ENCODE measurements at regions not wholly inside any gene's neighbourhood (a gene's known extent, or its start where the extent isn't known, plus 50 kb on each side); places are given as distances from the start of the nearest gene placed in this dataset.
"Not testable (repeated sequence)": the region's sequence is repeated elsewhere in the genome, so short reads cannot be mapped to it uniquely, and the experiment has no call there.

DNA sequence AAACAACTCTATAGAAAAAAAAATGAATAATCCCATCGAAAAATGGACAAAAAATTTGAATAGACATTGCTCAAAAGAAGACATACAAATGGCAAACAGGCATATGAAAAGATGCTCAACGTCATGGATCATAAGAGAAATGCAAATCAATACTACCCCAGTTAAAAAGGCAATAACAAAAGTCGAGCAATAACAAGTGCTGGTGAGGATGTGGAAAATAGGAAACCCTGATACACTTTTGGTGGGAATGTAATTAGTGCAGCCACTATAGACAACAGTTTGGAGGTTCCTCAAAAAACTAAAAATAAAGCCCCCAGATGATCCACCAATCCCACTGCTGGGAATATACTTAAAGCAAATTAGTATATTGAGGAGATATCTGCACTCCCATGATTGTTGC lies 701.5 kb downstream of the NUP35 start:
- no peak for DNase-seq

DNA sequence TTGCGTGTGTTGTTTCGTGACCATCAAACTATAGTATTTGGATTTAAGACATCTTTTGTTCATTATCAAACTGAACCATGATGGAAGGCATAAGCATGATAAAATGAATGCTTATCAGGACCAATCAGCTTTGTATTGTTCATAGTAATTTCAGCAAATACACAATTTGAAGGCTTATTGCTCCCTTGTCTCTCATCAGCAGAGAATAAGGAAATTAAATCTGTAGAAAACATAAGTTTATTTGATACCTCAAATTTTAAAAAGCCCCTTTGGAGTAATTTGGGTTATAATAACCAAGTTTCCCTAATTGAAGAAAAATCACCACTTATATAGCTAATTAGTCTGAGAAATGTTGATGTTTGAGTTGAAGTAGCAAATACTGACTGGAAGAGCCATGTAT lies 705.7 kb downstream of the NUP35 start:
- no peak for DNase-seq

- no peak for DNase-seq
These were observed 712.9 kb downstream of the NUP35 start for GRCh38 chr2:183837157-183837556.

DNA sequence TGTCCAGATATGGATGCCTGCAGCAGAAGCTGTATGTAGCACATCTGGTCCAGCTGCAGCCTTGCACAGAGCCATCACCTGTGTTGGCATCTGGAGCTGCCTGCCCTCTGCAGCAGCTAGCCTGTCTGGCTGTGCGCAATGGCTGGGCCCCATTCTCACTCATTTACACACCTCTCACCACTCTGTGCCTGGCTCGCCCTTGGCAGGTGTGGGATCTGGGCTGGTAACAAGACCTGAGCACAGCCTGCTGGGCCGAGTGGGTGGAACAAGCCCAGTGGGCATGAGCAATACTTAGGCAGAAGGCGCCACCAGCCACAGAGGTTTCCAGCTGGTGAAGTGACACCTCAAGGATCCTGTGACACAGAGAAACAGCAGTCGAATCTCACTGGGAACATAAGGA lies 714.1 kb downstream of the NUP35 start:
- DNase-seq, result no peak

DNA sequence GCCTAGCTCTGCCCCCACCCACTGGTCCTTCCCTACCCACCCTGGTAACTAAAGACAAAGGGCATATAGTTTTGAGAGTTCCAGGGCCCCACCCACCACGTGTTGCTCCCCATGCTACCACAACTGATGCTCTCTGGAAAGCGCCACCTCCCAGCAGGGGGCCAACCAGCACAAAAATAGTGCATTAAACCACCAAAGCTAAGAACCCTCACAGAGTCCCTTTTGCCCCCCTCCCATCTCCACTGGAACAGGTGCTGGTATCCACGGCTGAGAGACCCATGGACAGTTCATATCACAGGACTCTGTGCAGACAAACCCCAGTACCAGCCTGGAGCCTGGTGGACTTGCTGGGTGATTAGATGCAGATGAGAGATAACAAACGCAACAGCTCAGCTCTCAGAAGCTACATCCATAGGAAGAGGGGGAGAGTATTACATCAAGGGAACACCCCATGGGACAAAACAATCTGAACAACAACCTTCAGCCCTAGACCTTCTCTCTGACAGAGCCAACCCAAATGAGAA lies 715.9 kb downstream of the NUP35 start:
- no peak for DNase-seq

- DNase-seq, result not testable (repeated sequence)
These were observed 725.6 kb downstream of the NUP35 start for GRCh38 chr2:183849826-183850225.

DNA sequence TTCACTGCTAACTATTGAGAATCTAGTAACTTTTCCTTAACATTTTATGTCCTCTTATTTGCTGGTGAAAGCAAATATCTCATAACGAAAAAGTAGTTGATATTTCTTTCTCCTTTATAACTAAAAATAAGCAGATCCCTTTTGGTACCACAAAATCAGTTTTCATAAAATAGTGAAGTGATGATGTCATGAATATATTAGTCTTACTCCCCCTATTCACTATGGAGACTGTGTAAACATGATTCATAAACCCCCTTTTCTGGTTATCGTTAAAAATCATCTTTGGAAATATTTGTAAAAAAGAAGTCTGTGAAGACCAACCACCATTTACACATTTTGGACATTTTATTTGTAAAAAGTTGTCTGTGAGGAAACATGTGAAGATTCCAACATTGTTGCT lies 734.9 kb downstream of the NUP35 start:
- no peak for DNase-seq

GRCh38 chr2:183866666-183867065 lies 731.7 kb upstream of the ZNF804A start:
- no peak for DNase-seq

- DNase-seq, result no peak
These were observed 731.1 kb upstream of the ZNF804A start for GRCh38 chr2:183867206-183867605.

DNA sequence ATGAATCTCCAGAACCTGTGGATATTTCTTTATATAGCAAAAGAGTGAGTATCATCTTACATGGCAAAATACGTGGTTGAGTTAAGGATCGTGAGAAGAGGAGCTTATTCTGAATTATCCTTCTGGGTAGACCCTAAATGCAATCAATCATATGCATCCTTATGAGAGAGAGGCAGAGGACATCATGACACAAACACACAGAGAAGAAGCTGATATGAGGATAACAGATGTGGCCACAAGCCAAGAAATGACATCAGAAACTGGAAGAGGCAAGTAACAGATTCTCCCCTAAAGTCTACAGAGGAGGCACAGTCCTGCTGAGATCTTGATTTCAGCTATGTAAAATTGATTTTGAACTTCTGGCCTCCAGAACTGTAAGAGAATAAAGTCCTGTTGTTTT lies 730.2 kb upstream of the ZNF804A start:
- no peak for DNase-seq

DNA sequence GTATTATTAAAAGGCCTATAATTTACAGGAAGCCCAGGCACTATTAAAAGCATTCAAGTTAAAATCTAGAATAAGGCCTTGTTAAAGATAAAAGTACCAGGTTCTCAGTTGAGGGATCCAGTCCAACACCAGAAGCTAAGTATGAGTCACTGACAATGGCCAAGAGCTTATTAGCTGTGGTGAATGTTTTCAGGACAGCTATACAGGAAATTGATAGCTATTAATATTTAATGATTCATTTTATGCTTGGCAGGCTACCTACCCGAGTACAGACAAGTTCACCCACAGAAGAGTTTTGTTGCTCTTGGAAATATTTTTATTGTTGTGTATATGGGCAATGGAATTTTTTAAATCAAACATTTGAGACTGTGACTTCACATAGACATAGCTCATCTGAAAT lies 729.6 kb upstream of the ZNF804A start:
- no peak for DNase-seq

DNA sequence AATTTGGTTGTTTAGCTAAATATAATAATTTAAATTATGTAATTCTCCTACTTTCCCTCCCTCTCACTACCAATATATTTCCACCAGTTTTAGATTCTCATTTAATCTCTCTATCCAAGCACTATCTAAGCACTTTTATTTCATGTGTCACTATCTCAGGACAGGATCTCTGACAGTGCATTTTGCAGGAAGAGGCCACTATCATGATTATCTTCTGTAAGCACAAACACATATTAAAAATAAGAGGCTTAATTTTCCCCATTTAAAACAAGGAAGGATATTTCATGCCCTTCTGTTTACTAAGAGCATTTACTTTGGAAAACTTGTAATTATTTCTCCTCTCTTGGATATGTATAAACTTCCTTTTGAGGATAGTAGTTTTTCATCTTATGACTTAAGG lies 726.2 kb upstream of the ZNF804A start:
- DNase-seq, result no peak

DNA sequence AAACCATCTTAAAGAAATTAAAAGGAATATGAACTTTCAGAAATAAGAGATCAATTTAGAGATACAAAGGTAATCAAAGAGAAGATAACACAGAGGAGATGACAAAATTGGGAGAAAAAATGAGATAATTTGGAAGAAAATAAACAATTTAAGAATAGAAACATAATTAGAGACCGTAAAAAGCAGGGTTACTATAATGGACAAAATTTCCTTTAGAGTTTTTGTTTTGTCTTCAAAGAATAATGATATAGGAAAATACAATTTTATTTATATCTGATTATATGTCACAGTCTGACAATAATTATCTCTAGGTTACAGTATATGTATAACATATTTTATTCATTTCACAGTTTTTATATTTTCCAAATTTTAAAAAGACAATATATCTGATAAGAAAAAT lies 716.4 kb upstream of the ZNF804A start:
- no peak for DNase-seq

GRCh38 chr2:183892315-183892941 lies 705.9 kb upstream of the ZNF804A start:
- no peak for DNase-seq

GRCh38 chr2:183898641-183899040 lies 699.7 kb upstream of the ZNF804A start:
- DNase-seq, result no peak

- DNase-seq, result no peak
These were observed 696.4 kb upstream of the ZNF804A start for GRCh38 chr2:183901931-183902330.

DNA sequence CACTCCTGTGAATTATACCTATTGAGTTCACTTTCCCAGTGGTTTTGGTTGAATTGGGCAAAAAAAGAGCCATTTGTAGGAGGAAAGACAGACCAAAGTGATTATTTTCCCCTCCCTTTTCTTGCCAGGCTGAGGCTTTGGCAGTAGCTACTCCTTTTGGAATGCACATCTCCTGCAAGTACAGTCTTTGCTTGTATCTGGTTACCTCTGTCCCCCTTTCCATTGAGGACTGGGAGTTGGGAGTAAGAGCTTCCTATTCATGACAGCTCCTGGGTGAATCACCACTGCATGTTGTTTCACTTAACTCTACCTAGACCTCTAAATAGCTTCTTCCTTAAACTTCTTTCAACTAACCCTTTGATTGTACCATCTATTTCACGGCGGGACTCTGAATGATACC lies 695.3 kb upstream of the ZNF804A start:
- DNase-seq, result no peak

DNA sequence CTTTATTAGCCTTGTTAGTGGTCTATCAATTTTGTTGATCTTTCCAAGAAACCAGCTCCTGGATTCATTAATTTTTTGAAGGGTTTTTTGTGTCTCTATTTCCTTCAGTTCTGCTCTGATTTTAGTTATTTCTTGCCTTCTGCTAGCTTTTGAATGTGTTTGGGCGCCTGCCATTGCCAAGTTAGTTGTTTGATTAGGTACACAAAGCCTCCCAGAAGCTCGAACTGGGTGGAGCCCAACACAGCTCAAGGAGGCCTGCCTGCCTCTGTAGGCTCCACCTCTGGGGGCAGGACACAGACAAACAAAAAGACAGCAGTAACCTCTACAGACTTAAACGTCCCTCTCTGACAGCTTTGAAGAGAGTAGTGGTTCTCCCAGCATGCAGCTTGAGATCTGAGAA lies 682.3 kb upstream of the ZNF804A start:
- not testable (repeated sequence) for DNase-seq

DNA sequence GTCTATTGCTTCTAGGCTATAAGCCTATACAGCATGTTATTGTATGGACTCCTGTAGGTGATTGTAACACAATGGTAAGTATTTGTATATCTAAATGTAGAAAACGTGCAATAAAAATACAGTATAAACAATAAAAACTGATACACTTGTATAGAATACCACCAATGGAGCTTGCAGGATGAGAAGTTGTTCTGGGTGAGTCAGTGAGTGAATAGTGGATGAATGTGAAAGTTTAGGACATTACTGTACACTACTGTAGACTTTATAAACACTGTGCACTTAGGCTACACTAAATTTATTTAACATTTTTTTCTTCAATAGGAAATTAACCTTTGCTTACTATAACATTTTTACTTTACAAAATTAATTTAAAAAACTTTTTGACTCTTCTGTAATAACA lies 679.2 kb upstream of the ZNF804A start:
- no peak for DNase-seq

DNA sequence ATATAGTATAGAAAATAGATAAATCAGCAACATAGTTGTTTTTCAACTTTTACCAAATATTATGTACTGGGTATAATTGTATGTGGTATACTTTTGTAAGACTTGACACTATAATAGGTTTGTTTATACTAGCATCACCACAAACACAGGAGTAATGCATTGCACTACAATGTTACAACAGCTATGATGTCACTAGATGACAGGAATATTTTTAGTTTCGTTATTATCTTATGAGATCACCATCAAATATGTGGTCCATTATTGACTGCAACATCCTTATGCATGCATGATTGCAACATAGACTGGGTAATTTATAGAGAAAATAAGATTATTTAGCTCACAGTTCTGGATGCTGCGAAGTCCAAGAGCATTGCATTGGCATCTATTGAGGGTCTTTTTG lies 678.4 kb upstream of the ZNF804A start:
- DNase-seq, result no peak

- no peak for DNase-seq
These were observed 673.0 kb upstream of the ZNF804A start for GRCh38 chr2:183925281-183925680.

- no peak for DNase-seq
These were observed 671.9 kb upstream of the ZNF804A start for GRCh38 chr2:183926433-183926832.

GRCh38 chr2:183927406-183928325 lies 670.7 kb upstream of the ZNF804A start:
- DNase-seq, result no peak

DNA sequence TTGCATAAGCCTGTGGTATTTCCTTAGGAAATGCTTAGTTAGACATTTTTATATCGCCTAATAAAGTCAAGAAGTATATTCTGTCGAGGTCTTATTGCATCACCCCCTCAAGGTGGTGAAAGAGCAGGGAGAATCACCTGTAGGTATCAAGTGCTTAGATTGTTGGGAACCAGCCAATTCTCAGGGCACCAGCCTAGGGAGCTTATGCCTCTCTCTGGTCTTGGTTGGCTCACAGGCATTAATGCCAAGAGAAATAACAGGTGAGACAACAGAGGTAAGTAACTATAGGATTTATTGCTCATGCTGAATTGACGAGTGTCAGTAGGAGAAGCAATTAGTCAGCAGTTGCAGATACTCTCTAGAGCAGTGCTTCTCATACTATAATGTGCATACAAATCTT lies 663.3 kb upstream of the ZNF804A start:
- DNase-seq, result no peak

Data from NCI-H1048 (cell line).